ENCODE measurements at regions not wholly inside any gene's neighbourhood (a gene's known extent, or its start where the extent isn't known, plus 50 kb on each side); places are given as distances from the start of the nearest gene placed in this dataset.

DNA sequence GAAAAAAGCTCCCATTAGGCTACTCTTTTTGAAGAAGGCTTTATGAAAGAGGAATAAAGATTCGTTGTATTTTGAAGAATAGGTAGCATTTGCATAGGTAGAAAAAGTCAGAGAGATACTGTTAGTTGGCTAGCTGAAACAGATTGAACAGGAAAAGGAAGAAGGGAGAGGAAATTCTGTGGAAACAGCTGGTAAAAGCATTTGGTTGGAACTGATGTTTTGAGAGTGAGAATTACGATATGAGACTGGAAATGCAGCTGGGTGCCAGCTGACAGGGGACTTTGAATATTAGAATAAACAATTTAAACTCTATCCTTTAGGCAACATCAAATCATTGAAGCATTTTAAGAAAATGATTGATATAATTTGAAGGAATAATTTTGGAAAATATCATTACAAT lies 96.7 kb upstream of the CNTNAP5 start:
- no peaks in the 10 kb centered on the region for H3K4me1 ChIP-seq
- no peaks in the 10 kb centered on the region for H3K36me3 ChIP-seq
- H3K9me3 ChIP-seq = no peaks in the 10 kb centered on the region
- no peak for TF ChIP-seq POLR2A (IDR thresholded peaks at IDR 0.05)
- TF ChIP-seq, protein P1, sequence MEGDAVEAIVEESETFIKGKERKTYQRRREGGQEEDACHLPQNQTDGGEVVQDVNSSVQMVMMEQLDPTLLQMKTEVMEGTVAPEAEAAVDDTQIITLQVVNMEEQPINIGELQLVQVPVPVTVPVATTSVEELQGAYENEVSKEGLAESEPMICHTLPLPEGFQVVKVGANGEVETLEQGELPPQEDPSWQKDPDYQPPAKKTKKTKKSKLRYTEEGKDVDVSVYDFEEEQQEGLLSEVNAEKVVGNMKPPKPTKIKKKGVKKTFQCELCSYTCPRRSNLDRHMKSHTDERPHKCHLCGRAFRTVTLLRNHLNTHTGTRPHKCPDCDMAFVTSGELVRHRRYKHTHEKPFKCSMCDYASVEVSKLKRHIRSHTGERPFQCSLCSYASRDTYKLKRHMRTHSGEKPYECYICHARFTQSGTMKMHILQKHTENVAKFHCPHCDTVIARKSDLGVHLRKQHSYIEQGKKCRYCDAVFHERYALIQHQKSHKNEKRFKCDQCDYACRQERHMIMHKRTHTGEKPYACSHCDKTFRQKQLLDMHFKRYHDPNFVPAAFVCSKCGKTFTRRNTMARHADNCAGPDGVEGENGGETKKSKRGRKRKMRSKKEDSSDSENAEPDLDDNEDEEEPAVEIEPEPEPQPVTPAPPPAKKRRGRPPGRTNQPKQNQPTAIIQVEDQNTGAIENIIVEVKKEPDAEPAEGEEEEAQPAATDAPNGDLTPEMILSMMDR (IDR thresholded peaks at IDR 0.05) = no peak
- H3K4me3 ChIP-seq = no peak overlapping the region
- ATAC-seq (no peak), DNase-seq (no peak)
- intact Hi-C loops (cut with DNase I) = no loop called here
- H3K27ac ChIP-seq = no peak overlapping the region
- H3K27me3 ChIP-seq = no peaks in the 10 kb centered on the region
- 18% methylated on average over 2 of the region's 2 CpGs for WGBS (ENCODE audit: insufficient coverage, low coverage, low lambda C conversion rate, missing lambda C conversion rate)

- 60% methylated on average over 1 of the region's 4 CpGs for WGBS (ENCODE audit: insufficient coverage, low coverage, low lambda C conversion rate, missing lambda C conversion rate)
- Histone ChIP-seq H3K27me3 (no peaks in the 10 kb centered on the region), H3K27ac (no peak overlapping the region), H3K9me3 (no peaks in the 10 kb centered on the region), H3K4me3 (no peak overlapping the region), H3K36me3 (no peaks in the 10 kb centered on the region), H3K4me1 (no peaks in the 10 kb centered on the region)
- DNase-seq (no peak), ATAC-seq (no peak)
- intact Hi-C loops (cut with DNase I) = no loop called here
- TF ChIP-seq POLR2A (IDR thresholded peaks at IDR 0.05) = no peak
- TF ChIP-seq, protein P1 (IDR thresholded peaks at IDR 0.05) = no peak
These were observed 89.7 kb upstream of the CNTNAP5 start for GRCh38 chr2:123935405-123935804.

- intact Hi-C loops (cut with DNase I) = no loop called here
- TF ChIP-seq, protein P1 (IDR thresholded peaks at IDR 0.05) = no peak
- TF ChIP-seq POLR2A (IDR thresholded peaks at IDR 0.05) = no peak
- DNase-seq (no peak), ATAC-seq (no peak)
- Histone ChIP-seq H3K27ac (no peak overlapping the region), H3K36me3 (no peaks in the 10 kb centered on the region), H3K4me3 (no peak overlapping the region), H3K27me3 (no peaks in the 10 kb centered on the region), H3K4me1 (peaks cover 0 to 2% (median 0%) of the 10 kb centered on the region in 4 donors), H3K9me3 (no peaks in the 10 kb centered on the region)
- WGBS (ENCODE audit: insufficient coverage, low coverage, low lambda C conversion rate, missing lambda C conversion rate) = 69% methylated on average over 2 of the region's 2 CpGs
These were observed 71.2 kb upstream of the CNTNAP5 start for GRCh38 chr2:123953846-123954245.

DNA sequence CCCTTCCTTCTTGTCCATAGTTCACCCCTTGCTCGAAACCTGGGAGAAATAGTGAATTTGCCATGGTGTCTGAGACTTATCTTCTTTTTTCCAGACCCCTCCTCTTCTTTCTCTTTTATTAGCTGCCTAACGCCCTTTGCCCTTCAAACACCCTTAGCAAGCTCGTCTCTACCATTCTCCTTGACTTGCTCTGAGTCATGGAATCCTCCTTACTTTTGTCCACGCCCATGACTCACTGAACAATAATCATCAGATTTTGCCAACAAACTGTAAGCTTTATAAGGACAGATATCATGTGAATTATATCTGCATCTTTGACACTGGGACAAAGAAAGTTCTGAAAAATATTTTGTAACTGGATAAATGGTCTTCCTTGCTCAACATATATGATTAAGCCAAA lies 67.1 kb upstream of the CNTNAP5 start:
- no peak overlapping the region for H3K4me3 ChIP-seq
- ATAC-seq (no peak), DNase-seq (no peak)
- no peaks in the 10 kb centered on the region for H3K9me3 ChIP-seq
- H3K27ac ChIP-seq = no peak overlapping the region
- peaks cover 0 to 2% (median 0%) of the 10 kb centered on the region in 4 donors for H3K4me1 ChIP-seq
- WGBS (ENCODE audit: insufficient coverage, low coverage, low lambda C conversion rate, missing lambda C conversion rate) = 29% methylated on average over 4 of the region's 4 CpGs
- no peaks in the 10 kb centered on the region for H3K27me3 ChIP-seq
- intact Hi-C loops (cut with DNase I) = no loop called here
- H3K36me3 ChIP-seq = no peaks in the 10 kb centered on the region
- TF ChIP-seq, protein P1 (IDR thresholded peaks at IDR 0.05) = no peak
- TF ChIP-seq POLR2A (IDR thresholded peaks at IDR 0.05) = no peak

- Histone ChIP-seq H3K4me3 (no peak overlapping the region), H3K27me3 (no peaks in the 10 kb centered on the region), H3K4me1 (no peaks in the 10 kb centered on the region), H3K9me3 (no peaks in the 10 kb centered on the region), H3K27ac (no peak overlapping the region), H3K36me3 (no peaks in the 10 kb centered on the region)
- ATAC-seq = no peak
- TF ChIP-seq, protein P1 (IDR thresholded peaks at IDR 0.05) = no peak
- TF ChIP-seq POLR2A (IDR thresholded peaks at IDR 0.05) = no peak
- intact Hi-C loops (cut with DNase I) = no loop called here
- no peak for DNase-seq
These were observed 63.5 kb upstream of the CNTNAP5 start for GRCh38 chr2:123961576-123961975.

All from right lobe of liver (tissue), 6 donors.